ENCODE measurements at regions not wholly inside any gene's neighbourhood (a gene's known extent, or its start where the extent isn't known, plus 50 kb on each side); places are given as distances from the start of the nearest gene placed in this dataset.

DNA sequence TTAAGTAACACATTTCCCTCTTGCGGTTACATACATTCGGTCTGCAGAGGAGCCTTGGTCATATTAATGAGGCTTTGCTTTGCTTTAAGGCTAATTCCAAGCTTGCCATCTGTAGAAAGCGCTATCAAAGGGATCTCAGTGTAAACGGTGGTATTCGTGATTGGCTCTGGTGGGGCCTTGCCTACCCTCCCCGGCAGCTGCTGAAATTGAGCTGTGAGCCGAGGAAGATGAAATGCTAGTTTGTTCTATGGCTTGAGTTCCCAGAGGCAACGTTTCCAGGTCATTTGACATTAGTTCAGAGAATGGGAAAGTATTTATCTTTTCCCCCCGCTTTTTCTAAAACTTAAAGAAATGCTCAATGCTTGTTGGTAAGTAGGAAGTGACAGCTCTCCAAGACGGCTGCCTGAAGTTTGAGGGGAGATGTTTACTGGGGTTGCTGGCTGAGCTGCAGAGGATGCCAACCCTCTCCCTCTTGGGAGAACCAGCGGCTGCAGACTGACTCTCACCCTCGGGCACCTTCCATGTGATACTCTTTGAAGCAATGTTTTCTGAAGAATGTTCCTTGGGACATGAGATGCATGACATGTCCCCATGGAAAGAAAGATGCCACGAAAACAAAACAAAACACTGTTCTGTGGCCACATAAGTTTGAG, 458.7 kb upstream of the EEF2KMT start:
- Histone ChIP-seq H3K9me3 (ENCODE audit: control insufficient read depth in 2 of 2, insufficient read depth in 1 of 2, low read depth in 1 of 2, low read length in 1 of 2) (no peaks in the 10 kb centered on the region), H3K27ac (ENCODE audit: low read depth in 1 of 3, low read length in 2 of 3) (no peak overlapping the region), H3K4me1 (ENCODE audit: control insufficient read depth in 3 of 3, insufficient read depth in 2 of 3, low read depth in 1 of 3, low read length in 2 of 3) (no peaks in the 10 kb centered on the region), H3K27me3 (ENCODE audit: control insufficient read depth in 3 of 3, insufficient read depth in 3 of 3, low read length in 3 of 3) (no peaks in the 10 kb centered on the region), H3K4me3 (ENCODE audit: low read depth in 1 of 3, low read length in 3 of 3) (no peak overlapping the region), H3K36me3 (ENCODE audit: control insufficient read depth in 3 of 3, insufficient read depth in 2 of 3, low read depth in 1 of 3, low read length in 3 of 3) (no peaks in the 10 kb centered on the region)
- FAIRE-seq (no peak), DNase-seq (no peak)
- WGBS, 3 donors, result 66 to 76% (median 76%) methylated on average over 13 of the region's 13 CpGs

DNA sequence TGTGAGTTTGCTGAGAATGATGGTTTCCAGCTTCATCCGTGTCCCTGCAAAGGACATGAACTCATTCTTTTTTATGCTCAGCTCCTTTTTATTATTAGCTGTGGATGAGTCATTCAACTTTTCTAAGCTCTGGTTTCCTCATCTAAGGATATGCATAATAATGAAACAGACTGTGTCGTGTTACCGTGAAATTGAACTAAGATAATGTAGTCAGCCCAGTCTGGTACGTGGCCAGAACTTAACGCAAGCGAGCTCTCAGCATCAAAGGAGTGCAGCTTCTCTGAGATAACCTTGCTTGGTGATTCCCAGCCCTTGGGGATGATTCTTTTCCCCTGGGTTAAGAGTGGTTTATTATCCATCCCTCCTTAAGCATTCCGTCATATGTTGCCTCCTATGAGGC, 454.3 kb upstream of the EEF2KMT start:
- no peak for FAIRE-seq
- no peak overlapping the region for H3K4me3 ChIP-seq (ENCODE audit: low read depth in 1 of 3, low read length in 3 of 3)
- WGBS, 3 donors, result 67 to 77% (median 68%) methylated on average over 7 of the region's 7 CpGs

DNA sequence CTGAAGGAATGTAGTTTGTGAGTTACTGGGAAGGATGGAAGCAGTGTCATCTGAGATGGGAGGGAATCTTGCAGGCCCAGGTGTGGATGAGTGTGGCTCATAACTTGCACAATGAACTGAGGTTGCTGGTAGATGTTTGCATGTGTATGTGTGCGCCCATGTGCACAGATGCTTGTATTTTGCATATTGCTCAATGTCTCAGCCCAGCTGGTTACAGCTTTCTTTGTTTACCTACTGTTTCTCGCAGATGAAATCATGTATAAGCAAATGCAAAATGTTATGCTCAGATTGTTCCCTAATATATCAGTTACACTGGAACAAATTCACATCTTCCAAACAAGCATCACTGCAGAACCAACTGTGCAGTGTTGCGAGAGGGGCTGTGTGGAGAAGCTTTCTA, 452.2 kb upstream of the EEF2KMT start:
- Histone ChIP-seq H3K9me3 (ENCODE audit: control insufficient read depth in 2 of 2, insufficient read depth in 1 of 2, low read depth in 1 of 2, low read length in 1 of 2) (no peaks in the 10 kb centered on the region), H3K27ac (ENCODE audit: low read depth in 1 of 3, low read length in 2 of 3) (no peak overlapping the region), H3K27me3 (ENCODE audit: control insufficient read depth in 3 of 3, insufficient read depth in 3 of 3, low read length in 3 of 3) (no peaks in the 10 kb centered on the region), H3K36me3 (ENCODE audit: control insufficient read depth in 3 of 3, insufficient read depth in 2 of 3, low read depth in 1 of 3, low read length in 3 of 3) (no peaks in the 10 kb centered on the region), H3K4me3 (ENCODE audit: low read depth in 1 of 3, low read length in 3 of 3) (no peak overlapping the region), H3K4me1 (ENCODE audit: control insufficient read depth in 3 of 3, insufficient read depth in 2 of 3, low read depth in 1 of 3, low read length in 2 of 3) (no peaks in the 10 kb centered on the region)
- DNase-seq (peak in 1 of 2 donors; percentile 2), FAIRE-seq (no peak)
- WGBS, 3 donors, result 64 to 78% (median 68%) methylated on average over 3 of the region's 3 CpGs

More for the DNA sequence above, 454.3 kb upstream of the EEF2KMT start:
- DNase-seq, result no peak
- no peaks in the 10 kb centered on the region for H3K27me3 ChIP-seq (ENCODE audit: control insufficient read depth in 3 of 3, insufficient read depth in 3 of 3, low read length in 3 of 3)
- H3K27ac ChIP-seq (ENCODE audit: low read depth in 1 of 3, low read length in 2 of 3), result no peak overlapping the region
- H3K4me1 ChIP-seq (ENCODE audit: control insufficient read depth in 3 of 3, insufficient read depth in 2 of 3, low read depth in 1 of 3, low read length in 2 of 3), result no peaks in the 10 kb centered on the region
- H3K36me3 ChIP-seq (ENCODE audit: control insufficient read depth in 3 of 3, insufficient read depth in 2 of 3, low read depth in 1 of 3, low read length in 3 of 3), result no peaks in the 10 kb centered on the region
- no peaks in the 10 kb centered on the region for H3K9me3 ChIP-seq (ENCODE audit: control insufficient read depth in 2 of 2, insufficient read depth in 1 of 2, low read depth in 1 of 2, low read length in 1 of 2)

DNA sequence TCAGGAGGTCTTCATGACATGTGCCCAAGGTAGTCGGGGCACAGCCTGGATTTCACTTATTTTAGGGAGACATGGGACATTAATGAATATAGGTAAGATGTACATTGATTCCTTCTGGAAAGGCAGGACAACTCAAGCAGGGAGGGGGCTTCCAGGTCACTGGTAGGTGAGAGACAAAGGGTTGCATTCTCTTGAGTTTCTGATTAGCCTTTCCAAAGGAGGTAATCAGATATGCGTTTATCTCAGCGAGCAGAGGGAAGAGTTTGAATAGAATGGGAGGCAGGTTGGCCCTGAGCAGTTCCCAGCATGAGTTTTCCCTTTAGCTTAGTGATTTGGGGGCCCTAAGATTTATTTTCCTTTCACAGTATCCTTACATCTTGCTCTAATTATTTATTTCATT, 443.8 kb upstream of the EEF2KMT start:
- Histone ChIP-seq H3K27me3 (ENCODE audit: control insufficient read depth in 3 of 3, insufficient read depth in 3 of 3, low read length in 3 of 3) (no peaks in the 10 kb centered on the region), H3K4me1 (ENCODE audit: control insufficient read depth in 3 of 3, insufficient read depth in 2 of 3, low read depth in 1 of 3, low read length in 2 of 3) (no peaks in the 10 kb centered on the region), H3K4me3 (ENCODE audit: low read depth in 1 of 3, low read length in 3 of 3) (no peak overlapping the region), H3K9me3 (ENCODE audit: control insufficient read depth in 2 of 2, insufficient read depth in 1 of 2, low read depth in 1 of 2, low read length in 1 of 2) (no peaks in the 10 kb centered on the region), H3K36me3 (ENCODE audit: control insufficient read depth in 3 of 3, insufficient read depth in 2 of 3, low read depth in 1 of 3, low read length in 3 of 3) (no peaks in the 10 kb centered on the region), H3K27ac (ENCODE audit: low read depth in 1 of 3, low read length in 2 of 3) (no peak overlapping the region)
- no peak for DNase-seq
- 31 to 43% (median 34%) methylated on average over 3 of the region's 3 CpGs for WGBS, 3 donors
- no peak for FAIRE-seq

DNA sequence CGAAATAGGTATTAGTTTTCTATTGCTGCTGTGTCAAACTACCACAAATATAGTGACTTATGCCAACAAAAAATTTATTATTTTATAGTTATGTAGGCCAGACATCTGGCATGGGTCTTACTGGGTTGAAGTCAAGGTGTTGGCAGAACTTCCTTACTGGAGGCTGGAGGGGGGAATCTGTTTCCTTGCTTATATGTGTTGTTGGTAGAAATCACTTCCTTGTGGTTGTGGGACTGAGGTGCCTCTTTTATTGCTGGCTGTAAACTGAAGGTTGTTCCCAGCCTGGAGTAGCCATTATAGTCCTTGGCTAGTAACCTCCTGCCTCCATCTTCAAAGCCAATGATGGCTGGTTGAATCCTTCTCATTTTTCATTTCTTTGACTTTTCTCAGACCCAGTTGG, 439.8 kb upstream of the EEF2KMT start:
- Histone ChIP-seq H3K36me3 (ENCODE audit: control insufficient read depth in 3 of 3, insufficient read depth in 2 of 3, low read depth in 1 of 3, low read length in 3 of 3) (no peaks in the 10 kb centered on the region), H3K9me3 (ENCODE audit: control insufficient read depth in 2 of 2, insufficient read depth in 1 of 2, low read depth in 1 of 2, low read length in 1 of 2) (peaks cover 0 to 4% of the 10 kb centered on the region in 2 donors), H3K27me3 (ENCODE audit: control insufficient read depth in 3 of 3, insufficient read depth in 3 of 3, low read length in 3 of 3) (no peaks in the 10 kb centered on the region), H3K4me3 (ENCODE audit: low read depth in 1 of 3, low read length in 3 of 3) (no peak overlapping the region), H3K27ac (ENCODE audit: low read depth in 1 of 3, low read length in 2 of 3) (no peak overlapping the region), H3K4me1 (ENCODE audit: control insufficient read depth in 3 of 3, insufficient read depth in 2 of 3, low read depth in 1 of 3, low read length in 2 of 3) (no peaks in the 10 kb centered on the region)
- 74 to 81% (median 76%) methylated on average over 1 of the region's 1 CpG for WGBS, 3 donors
- DNase-seq (no peak), FAIRE-seq (no peak)

DNA sequence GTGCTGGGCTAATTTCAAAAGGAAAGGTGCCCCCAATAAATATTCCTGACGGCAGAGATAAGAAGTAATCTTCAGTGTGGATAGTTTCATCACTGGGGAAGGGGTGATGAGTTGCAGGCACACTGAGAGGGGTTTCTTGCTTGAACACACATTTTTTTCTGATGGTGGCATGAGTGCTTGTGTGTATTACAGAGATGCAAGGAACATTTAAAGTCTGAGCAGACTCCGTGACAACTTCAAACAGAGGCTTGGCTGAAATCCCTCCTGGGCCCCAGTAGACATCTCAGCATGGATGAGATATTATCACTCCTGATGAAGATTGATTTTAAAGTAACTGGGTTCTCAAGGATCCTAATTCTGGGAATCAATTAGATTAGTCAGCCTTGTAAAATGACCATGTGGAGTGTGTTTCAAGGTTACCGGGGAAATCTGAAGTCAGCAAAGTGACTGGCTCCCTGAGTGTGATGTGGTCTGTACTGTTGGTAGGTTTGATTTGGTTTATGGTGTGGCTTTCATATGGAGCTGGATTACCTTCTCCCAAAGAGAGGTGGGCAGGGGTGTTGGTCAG, 435.8 kb upstream of the EEF2KMT start:
- DNase-seq, result no peak
- Histone ChIP-seq H3K36me3 (ENCODE audit: control insufficient read depth in 3 of 3, insufficient read depth in 2 of 3, low read depth in 1 of 3, low read length in 3 of 3) (no peaks in the 10 kb centered on the region), H3K27ac (ENCODE audit: low read depth in 1 of 3, low read length in 2 of 3) (no peak overlapping the region), H3K4me1 (ENCODE audit: control insufficient read depth in 3 of 3, insufficient read depth in 2 of 3, low read depth in 1 of 3, low read length in 2 of 3) (no peaks in the 10 kb centered on the region), H3K4me3 (ENCODE audit: low read depth in 1 of 3, low read length in 3 of 3) (no peak overlapping the region), H3K9me3 (ENCODE audit: control insufficient read depth in 2 of 2, insufficient read depth in 1 of 2, low read depth in 1 of 2, low read length in 1 of 2) (peaks cover 0 to 4% of the 10 kb centered on the region in 2 donors), H3K27me3 (ENCODE audit: control insufficient read depth in 3 of 3, insufficient read depth in 3 of 3, low read length in 3 of 3) (no peaks in the 10 kb centered on the region)
- FAIRE-seq, result no peak
- 29 to 46% (median 39%) methylated on average over 3 of the region's 3 CpGs for WGBS, 3 donors

DNA sequence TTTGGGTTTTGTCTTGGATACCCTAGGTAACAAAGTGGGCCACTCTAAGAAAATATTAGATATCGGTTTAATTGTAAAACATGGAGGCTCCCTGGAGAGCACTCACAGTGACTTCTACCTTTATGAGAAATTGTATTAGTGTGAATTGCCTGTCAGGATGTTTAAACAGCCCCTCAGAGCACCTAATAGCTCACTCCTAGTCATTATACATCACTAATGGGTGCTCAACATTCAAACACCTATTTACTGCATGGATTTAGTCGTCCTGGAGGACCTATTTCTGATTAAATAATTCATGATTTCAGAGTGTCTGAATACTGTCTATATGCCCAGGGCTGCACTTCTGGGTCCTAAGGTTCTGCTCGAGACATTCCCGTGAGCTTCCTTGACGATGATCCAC, 430.2 kb upstream of the EEF2KMT start:
- Histone ChIP-seq H3K27ac (ENCODE audit: low read depth in 1 of 3, low read length in 2 of 3) (no peak overlapping the region), H3K27me3 (ENCODE audit: control insufficient read depth in 3 of 3, insufficient read depth in 3 of 3, low read length in 3 of 3) (no peaks in the 10 kb centered on the region), H3K4me3 (ENCODE audit: low read depth in 1 of 3, low read length in 3 of 3) (no peak overlapping the region), H3K4me1 (ENCODE audit: control insufficient read depth in 3 of 3, insufficient read depth in 2 of 3, low read depth in 1 of 3, low read length in 2 of 3) (no peaks in the 10 kb centered on the region), H3K9me3 (ENCODE audit: control insufficient read depth in 2 of 2, insufficient read depth in 1 of 2, low read depth in 1 of 2, low read length in 1 of 2) (no peaks in the 10 kb centered on the region), H3K36me3 (ENCODE audit: control insufficient read depth in 3 of 3, insufficient read depth in 2 of 3, low read depth in 1 of 3, low read length in 3 of 3) (no peaks in the 10 kb centered on the region)
- 83 to 86% (median 84%) methylated on average over 5 of the region's 5 CpGs for WGBS, 3 donors
- no peak for DNase-seq
- FAIRE-seq, result no peak

DNA sequence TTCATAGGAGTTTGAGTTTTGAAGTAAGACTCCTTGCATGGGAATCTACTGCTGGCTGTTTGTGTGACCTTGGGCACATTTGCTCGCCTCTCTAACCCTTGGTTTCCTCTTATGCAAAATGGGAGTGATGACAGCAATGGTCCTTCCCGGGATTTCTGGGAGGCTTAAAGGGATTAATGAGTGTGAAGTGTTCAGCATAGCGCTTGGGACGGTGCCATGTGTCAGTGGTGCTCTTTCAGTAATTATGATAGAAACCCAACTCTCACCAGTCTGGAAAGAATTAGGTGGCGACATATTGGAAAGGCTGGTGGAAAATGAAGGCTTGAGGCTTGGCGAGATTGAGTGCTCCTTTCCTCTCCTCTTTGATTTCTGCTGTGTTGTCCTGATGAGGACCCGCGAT, 429.2 kb upstream of the EEF2KMT start:
- H3K36me3 ChIP-seq (ENCODE audit: control insufficient read depth in 3 of 3, insufficient read depth in 2 of 3, low read depth in 1 of 3, low read length in 3 of 3), result no peaks in the 10 kb centered on the region
- no peaks in the 10 kb centered on the region for H3K27me3 ChIP-seq (ENCODE audit: control insufficient read depth in 3 of 3, insufficient read depth in 3 of 3, low read length in 3 of 3)
- DNase-seq (no peak), FAIRE-seq (no peak)
- H3K4me3 ChIP-seq (ENCODE audit: low read depth in 1 of 3, low read length in 3 of 3), result no peak overlapping the region
- H3K9me3 ChIP-seq (ENCODE audit: control insufficient read depth in 2 of 2, insufficient read depth in 1 of 2, low read depth in 1 of 2, low read length in 1 of 2), result no peaks in the 10 kb centered on the region
- no peak overlapping the region for H3K27ac ChIP-seq (ENCODE audit: low read depth in 1 of 3, low read length in 2 of 3)
- H3K4me1 ChIP-seq (ENCODE audit: control insufficient read depth in 3 of 3, insufficient read depth in 2 of 3, low read depth in 1 of 3, low read length in 2 of 3), result no peaks in the 10 kb centered on the region
- 79 to 89% (median 83%) methylated on average over 8 of the region's 8 CpGs for WGBS, 3 donors

DNA sequence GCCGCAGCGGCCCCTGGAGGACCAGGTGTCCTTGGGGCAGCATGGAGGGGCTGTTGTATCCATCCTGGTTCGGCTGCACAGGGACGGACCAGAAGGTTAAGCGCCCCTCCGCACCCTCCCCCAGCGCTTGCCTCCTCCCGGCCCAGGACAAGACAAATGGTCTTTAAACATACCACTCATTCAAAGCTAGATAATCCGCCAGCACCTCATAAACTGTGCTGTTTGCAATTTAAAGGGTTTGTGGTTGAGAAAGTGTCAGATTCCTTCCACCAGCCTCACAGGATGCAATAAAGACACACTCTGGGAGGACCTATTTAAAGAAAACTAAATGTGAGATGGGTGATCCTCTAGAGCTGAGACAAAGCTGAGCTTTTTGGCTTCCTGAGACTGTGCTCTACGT, 426.2 kb upstream of the EEF2KMT start:
- Histone ChIP-seq H3K4me3 (ENCODE audit: low read depth in 1 of 3, low read length in 3 of 3) (no peak overlapping the region), H3K27me3 (ENCODE audit: control insufficient read depth in 3 of 3, insufficient read depth in 3 of 3, low read length in 3 of 3) (no peaks in the 10 kb centered on the region), H3K27ac (ENCODE audit: low read depth in 1 of 3, low read length in 2 of 3) (no peak overlapping the region), H3K36me3 (ENCODE audit: control insufficient read depth in 3 of 3, insufficient read depth in 2 of 3, low read depth in 1 of 3, low read length in 3 of 3) (no peaks in the 10 kb centered on the region), H3K9me3 (ENCODE audit: control insufficient read depth in 2 of 2, insufficient read depth in 1 of 2, low read depth in 1 of 2, low read length in 1 of 2) (no peaks in the 10 kb centered on the region), H3K4me1 (ENCODE audit: control insufficient read depth in 3 of 3, insufficient read depth in 2 of 3, low read depth in 1 of 3, low read length in 2 of 3) (no peaks in the 10 kb centered on the region)
- DNase-seq (no peak), FAIRE-seq (no peak)
- 15 to 27% (median 21%) methylated on average over 10 of the region's 10 CpGs for WGBS, 3 donors

All from small intestine (tissue), 7 donors.